H1 (cell line): ENCODE measurements at regions not wholly inside any gene's neighbourhood (a gene's known extent, or its start where the extent isn't known, plus 50 kb on each side); places are given as distances from the start of the nearest gene placed in this dataset.

Experiments
- MAFK ChIP-seq: IDR thresholded peaks from 2 replicates; pipeline ENCODE4 v1.6.1; 2012; ENCODE audit warnings: low read depth, mild to moderate bottlenecking, improper control_type of control experiment, low read length
- PHF8 ChIP-seq: fragments of 200-600 bp; sonication (generic); conservative IDR thresholded peaks from 2 replicates; pipeline ENCODE4 v1.7.1; 2012; ENCODE audit warnings: low read depth, mild to moderate bottlenecking, inconsistent platforms, low read length, moderate library complexity
- POU5F1 ChIP-seq: IDR thresholded peaks from 2 replicates; pipeline ENCODE4 v1.6.1; 2011; ENCODE audit warnings: low read depth, mild to moderate bottlenecking, low read length, moderate library complexity
- SP2 ChIP-seq: IDR thresholded peaks from 2 replicates; pipeline ENCODE4 v1.6.1; 2012; ENCODE audit warnings: mild to moderate bottlenecking, low read length, inconsistent platforms
- TCF12 ChIP-seq: IDR thresholded peaks from 2 replicates; pipeline ENCODE4 v1.6.1; 2011; ENCODE audit warnings: low read depth, mild to moderate bottlenecking, low read length
- TEAD4 ChIP-seq: IDR thresholded peaks from 2 replicates; pipeline ENCODE4 v1.6.1; 2012; ENCODE audit warnings: low read depth, low read length, inconsistent platforms, mixed read lengths
- TF ChIP-seq, protein P1 (sequence below): IDR thresholded peaks from 2 replicates; pipeline ENCODE4 v1.6.1; 2012; ENCODE audit warnings: low read length, inconsistent platforms

DNA sequence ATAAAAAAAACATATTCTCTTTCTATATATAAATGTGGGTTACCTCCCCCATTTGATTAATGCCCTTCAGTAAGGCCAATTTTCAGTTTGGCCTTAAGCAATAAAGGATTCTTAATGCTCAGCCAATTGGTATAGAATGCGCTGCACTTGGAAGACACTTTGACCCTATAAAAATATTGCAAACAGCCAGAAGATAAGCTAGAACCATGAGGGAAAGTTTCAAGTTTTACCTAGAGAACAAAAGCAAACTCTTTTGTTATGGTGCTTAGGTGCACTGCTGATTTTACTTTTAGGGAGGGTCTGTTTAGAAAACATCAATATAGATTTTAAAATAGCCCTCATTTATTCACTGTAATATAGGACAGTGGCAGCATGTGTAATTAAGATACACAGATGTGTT, 251.6 kb upstream of the SLC16A7 start (continued):
- TF ChIP-seq, protein P1, sequence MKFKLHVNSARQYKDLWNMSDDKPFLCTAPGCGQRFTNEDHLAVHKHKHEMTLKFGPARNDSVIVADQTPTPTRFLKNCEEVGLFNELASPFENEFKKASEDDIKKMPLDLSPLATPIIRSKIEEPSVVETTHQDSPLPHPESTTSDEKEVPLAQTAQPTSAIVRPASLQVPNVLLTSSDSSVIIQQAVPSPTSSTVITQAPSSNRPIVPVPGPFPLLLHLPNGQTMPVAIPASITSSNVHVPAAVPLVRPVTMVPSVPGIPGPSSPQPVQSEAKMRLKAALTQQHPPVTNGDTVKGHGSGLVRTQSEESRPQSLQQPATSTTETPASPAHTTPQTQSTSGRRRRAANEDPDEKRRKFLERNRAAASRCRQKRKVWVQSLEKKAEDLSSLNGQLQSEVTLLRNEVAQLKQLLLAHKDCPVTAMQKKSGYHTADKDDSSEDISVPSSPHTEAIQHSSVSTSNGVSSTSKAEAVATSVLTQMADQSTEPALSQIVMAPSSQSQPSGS = no peak
- no peak for TF ChIP-seq PHF8
- TF ChIP-seq TEAD4 = no peak
- no peak for TF ChIP-seq TCF12
- no peak for TF ChIP-seq MAFK
- no peak for TF ChIP-seq POU5F1
- no peak for TF ChIP-seq SP2
